ENCODE measurements at regions not wholly inside any gene's neighbourhood (a gene's known extent, or its start where the extent isn't known, plus 50 kb on each side); places are given as distances from the start of the nearest gene placed in this dataset.

DNA sequence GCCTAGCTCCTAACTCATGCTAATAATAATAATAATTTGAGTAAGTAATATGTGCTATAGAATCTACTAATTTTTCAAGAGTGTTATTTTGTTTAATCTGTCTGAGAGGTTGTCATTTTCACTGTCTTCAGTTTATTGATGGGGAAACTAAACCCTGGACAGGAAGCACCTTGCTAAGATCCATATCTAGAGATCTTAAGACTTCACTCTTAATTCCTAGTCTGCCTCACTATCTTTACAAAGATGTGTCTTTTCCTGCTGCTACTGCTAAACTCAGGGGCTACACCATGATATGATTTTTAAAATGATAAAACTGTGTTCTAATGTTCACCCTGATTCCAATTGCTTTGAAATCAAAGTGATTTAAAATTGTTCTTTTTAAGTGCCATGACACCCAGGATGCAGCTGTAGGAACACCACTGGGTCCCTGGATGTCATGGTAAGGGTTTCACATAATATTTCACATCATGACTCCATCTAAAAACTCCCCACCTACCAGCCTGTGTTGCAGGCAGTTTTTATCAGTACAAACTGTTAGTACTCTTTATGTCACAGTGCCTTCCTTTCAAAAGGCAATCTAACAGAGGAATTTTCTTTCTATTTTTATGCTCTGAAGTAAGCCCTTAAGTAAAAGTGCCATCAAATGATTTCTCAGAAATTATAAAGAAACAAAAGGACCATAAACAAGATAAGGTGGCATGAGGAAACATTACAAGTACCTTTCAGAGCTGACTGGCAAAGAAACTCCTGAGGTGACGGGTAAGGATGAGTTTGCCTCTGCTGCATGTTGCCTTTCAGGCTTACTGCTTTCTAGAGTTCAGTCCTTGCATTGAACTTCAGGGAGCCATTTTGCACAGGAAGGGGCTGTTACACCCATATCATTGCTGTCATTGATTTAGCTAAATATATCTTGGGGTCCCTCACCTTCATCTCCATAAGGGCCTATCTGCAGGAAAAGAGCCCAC is 160.1 kb upstream of the SATB1 start:
- Mint-ChIP-seq H3K36me3 (peaks cover 8% of the 10 kb centered on the region), H3K4me1 (no peaks in the 10 kb centered on the region), H3K4me3 (no peak overlapping the region), H3K9me3 (peaks cover 2 to 3% of the 10 kb centered on the region in 2 donors), H3K27me3 (ENCODE audit: low read depth in 2 of 2) (no peaks in the 10 kb centered on the region), H3K27ac (no peak overlapping the region)
- Histone ChIP-seq H3K9me3 (ENCODE audit: control insufficient read depth, insufficient read depth, low read length) (no peaks in the 10 kb centered on the region), H3K27ac (ENCODE audit: low read length) (no peak overlapping the region), H3K4me3 (ENCODE audit: low read length) (no peak overlapping the region), H3K36me3 (ENCODE audit: control insufficient read depth, insufficient read depth, low read length) (no peaks in the 10 kb centered on the region), H3K27me3 (ENCODE audit: control insufficient read depth, insufficient read depth, low read length) (no peaks in the 10 kb centered on the region), H3K4me1 (ENCODE audit: control insufficient read depth, insufficient read depth, low read length) (no peaks in the 10 kb centered on the region)
- no peak for ATAC-seq
- no peak for DNase-seq
- intact Hi-C loops (cut with micrococcal nuclease): no loop called here
- 96% methylated on average over 1 of the region's 1 CpG for WGBS (ENCODE audit: insufficient coverage)
- TF ChIP-seq, protein P1, sequence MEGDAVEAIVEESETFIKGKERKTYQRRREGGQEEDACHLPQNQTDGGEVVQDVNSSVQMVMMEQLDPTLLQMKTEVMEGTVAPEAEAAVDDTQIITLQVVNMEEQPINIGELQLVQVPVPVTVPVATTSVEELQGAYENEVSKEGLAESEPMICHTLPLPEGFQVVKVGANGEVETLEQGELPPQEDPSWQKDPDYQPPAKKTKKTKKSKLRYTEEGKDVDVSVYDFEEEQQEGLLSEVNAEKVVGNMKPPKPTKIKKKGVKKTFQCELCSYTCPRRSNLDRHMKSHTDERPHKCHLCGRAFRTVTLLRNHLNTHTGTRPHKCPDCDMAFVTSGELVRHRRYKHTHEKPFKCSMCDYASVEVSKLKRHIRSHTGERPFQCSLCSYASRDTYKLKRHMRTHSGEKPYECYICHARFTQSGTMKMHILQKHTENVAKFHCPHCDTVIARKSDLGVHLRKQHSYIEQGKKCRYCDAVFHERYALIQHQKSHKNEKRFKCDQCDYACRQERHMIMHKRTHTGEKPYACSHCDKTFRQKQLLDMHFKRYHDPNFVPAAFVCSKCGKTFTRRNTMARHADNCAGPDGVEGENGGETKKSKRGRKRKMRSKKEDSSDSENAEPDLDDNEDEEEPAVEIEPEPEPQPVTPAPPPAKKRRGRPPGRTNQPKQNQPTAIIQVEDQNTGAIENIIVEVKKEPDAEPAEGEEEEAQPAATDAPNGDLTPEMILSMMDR (IDR thresholded peaks at IDR 0.05): no peak

DNA sequence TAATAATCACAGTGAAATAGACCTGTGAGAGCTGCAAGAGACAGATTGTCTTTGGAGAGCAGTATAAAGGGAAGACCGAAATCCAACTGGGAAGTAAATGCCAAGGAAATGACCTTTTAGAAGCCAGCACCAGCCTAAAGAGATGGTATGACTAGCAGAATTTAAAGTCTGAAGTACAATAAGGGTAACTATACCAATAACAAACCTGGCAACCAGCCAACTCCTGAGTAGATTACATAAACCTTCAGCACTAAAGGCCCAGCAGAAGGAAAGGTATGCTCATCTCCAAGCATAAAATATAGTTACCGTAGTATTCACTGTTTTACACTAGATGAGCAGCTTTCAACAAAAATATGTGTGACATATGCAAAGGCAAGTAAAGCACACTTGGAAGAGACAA is 155.1 kb upstream of the SATB1 start:
- no peaks in the 10 kb centered on the region for H3K36me3 ChIP-seq (ENCODE audit: control insufficient read depth, insufficient read depth, low read length)
- H3K4me3 ChIP-seq (ENCODE audit: low read length): no peak overlapping the region
- intact Hi-C loops (cut with micrococcal nuclease): no loop called here
- H3K27ac ChIP-seq (ENCODE audit: low read length): no peak overlapping the region
- WGBS (ENCODE audit: insufficient coverage): 92% methylated on average over 2 of the region's 2 CpGs
- ATAC-seq: no peak
- no peaks in the 10 kb centered on the region for H3K4me1 ChIP-seq (ENCODE audit: control insufficient read depth, insufficient read depth, low read length)
- H3K4me1 Mint-ChIP-seq: peaks cover 6% of the 10 kb centered on the region in 2 donors
- no peaks in the 10 kb centered on the region for H3K27me3 ChIP-seq (ENCODE audit: control insufficient read depth, insufficient read depth, low read length)
- no peaks in the 10 kb centered on the region for H3K9me3 ChIP-seq (ENCODE audit: control insufficient read depth, insufficient read depth, low read length)
- peaks cover 2 to 3% of the 10 kb centered on the region in 2 donors for H3K9me3 Mint-ChIP-seq
- H3K36me3 Mint-ChIP-seq: peaks cover 8% of the 10 kb centered on the region
- TF ChIP-seq, protein P1 (IDR thresholded peaks at IDR 0.05): no peak
- no peak overlapping the region for H3K4me3 Mint-ChIP-seq
- peaks cover 0 to 3% of the 10 kb centered on the region in 2 donors for H3K27me3 Mint-ChIP-seq (ENCODE audit: low read depth in 2 of 2)
- DNase-seq: peak in 1 of 2 donors; percentile 44
- no peak overlapping the region for H3K27ac Mint-ChIP-seq

DNA sequence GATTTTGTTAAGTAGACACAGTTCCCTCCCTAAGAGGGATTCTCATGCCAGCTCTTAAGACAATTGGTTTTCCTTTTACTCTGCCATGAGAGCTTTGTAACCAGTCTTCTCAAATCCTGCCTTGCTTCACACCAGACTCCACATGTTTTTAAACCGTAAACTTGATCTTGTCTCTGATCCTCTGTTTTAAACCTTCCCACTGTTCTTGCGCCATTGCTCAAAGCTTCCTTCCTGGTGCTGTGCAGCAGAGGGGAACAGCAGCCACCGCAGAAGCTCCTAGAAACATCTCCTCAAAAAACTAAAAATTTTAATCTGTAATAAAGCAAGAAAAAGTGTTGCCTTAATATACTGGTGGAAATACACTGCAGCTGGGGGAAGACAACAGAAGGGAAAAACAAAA is 154.5 kb upstream of the SATB1 start:
- WGBS (ENCODE audit: insufficient coverage): 79% methylated on average over 2 of the region's 3 CpGs
- no peaks in the 10 kb centered on the region for H3K4me1 ChIP-seq (ENCODE audit: control insufficient read depth, insufficient read depth, low read length)
- H3K4me1 Mint-ChIP-seq: peaks cover 6% of the 10 kb centered on the region in 2 donors
- no peaks in the 10 kb centered on the region for H3K9me3 ChIP-seq (ENCODE audit: control insufficient read depth, insufficient read depth, low read length)
- H3K9me3 Mint-ChIP-seq: peaks cover 2 to 3% of the 10 kb centered on the region in 2 donors
- intact Hi-C loops (cut with micrococcal nuclease): no loop called here
- H3K27ac Mint-ChIP-seq: no peak overlapping the region
- TF ChIP-seq, protein P1 (IDR thresholded peaks at IDR 0.05): no peak
- no peaks in the 10 kb centered on the region for H3K27me3 ChIP-seq (ENCODE audit: control insufficient read depth, insufficient read depth, low read length)
- no peak overlapping the region for H3K27ac ChIP-seq (ENCODE audit: low read length)
- H3K36me3 ChIP-seq (ENCODE audit: control insufficient read depth, insufficient read depth, low read length): no peaks in the 10 kb centered on the region
- DNase-seq: no peak
- no peak overlapping the region for H3K4me3 ChIP-seq (ENCODE audit: low read length)
- H3K27me3 Mint-ChIP-seq (ENCODE audit: low read depth in 2 of 2): peaks cover 0 to 3% of the 10 kb centered on the region in 2 donors
- no peak for ATAC-seq
- peaks cover 8% of the 10 kb centered on the region for H3K36me3 Mint-ChIP-seq
- H3K4me3 Mint-ChIP-seq: no peak overlapping the region
